ENCODE measurements at regions not wholly inside any gene's neighbourhood (a gene's known extent, or its start where the extent isn't known, plus 50 kb on each side); places are given as distances from the start of the nearest gene placed in this dataset.

DNA sequence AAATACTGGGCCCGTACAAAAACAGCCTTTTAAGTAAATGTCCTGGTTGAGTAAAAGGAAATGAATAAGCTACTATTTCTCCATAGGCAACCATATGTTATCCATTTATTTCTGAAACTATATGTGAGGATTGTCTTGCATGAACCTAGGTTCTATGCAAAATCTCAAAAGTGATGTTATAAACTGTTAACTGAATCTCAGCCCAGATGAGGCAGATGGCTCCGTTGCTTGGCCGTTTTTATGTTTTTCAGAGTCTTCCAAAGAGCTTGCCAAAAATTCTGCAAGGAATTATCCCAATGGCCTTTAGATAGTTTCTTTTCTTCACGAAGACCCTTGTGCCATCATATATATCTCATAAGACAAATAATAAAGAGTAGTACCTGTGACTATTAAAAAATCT is 1669.5 kb upstream of the DDX18 start:
- intact Hi-C loops (cut with micrococcal nuclease; ENCODE audit: unreplicated experiment) (no loop called here), in situ Hi-C loops (cut with HindIII; ENCODE audit: low pct_unique_long_range_greater_than_20kb, low sequenced_read_pairs) (no loop called here)
- DNase-seq (ENCODE audit: low read depth, low spot score) (no peak), ATAC-seq (no peak)
- no peak overlapping the region for H3K4me3 ChIP-seq (ENCODE audit: low read depth in 2 of 2, low read length in 2 of 2)
- H3K9me3 ChIP-seq (ENCODE audit: control insufficient read depth, insufficient read depth, low read depth, low read length) = no peaks in the 10 kb centered on the region
- H3K27ac ChIP-seq (ENCODE audit: low read length) = no peak overlapping the region
- ChIA-PET POLR2A (no interaction called here), CTCF (no interaction called here)
- TF ChIP-seq CTCF (IDR thresholded peaks at IDR 0.05) = no peak
- TF ChIP-seq POLR2AphosphoS5 (IDR thresholded peaks at IDR 0.05; ENCODE audit: low read depth, low read length) = no peak
- no peak for TF ChIP-seq SIN3A (IDR thresholded peaks at IDR 0.05; ENCODE audit: borderline replicate concordance, insufficient read depth, low read depth, low read length)
- no peak for TF ChIP-seq TCF7L2 (IDR thresholded peaks at IDR 0.05; ENCODE audit: low read depth, low read length)
- TF ChIP-seq, protein P1, sequence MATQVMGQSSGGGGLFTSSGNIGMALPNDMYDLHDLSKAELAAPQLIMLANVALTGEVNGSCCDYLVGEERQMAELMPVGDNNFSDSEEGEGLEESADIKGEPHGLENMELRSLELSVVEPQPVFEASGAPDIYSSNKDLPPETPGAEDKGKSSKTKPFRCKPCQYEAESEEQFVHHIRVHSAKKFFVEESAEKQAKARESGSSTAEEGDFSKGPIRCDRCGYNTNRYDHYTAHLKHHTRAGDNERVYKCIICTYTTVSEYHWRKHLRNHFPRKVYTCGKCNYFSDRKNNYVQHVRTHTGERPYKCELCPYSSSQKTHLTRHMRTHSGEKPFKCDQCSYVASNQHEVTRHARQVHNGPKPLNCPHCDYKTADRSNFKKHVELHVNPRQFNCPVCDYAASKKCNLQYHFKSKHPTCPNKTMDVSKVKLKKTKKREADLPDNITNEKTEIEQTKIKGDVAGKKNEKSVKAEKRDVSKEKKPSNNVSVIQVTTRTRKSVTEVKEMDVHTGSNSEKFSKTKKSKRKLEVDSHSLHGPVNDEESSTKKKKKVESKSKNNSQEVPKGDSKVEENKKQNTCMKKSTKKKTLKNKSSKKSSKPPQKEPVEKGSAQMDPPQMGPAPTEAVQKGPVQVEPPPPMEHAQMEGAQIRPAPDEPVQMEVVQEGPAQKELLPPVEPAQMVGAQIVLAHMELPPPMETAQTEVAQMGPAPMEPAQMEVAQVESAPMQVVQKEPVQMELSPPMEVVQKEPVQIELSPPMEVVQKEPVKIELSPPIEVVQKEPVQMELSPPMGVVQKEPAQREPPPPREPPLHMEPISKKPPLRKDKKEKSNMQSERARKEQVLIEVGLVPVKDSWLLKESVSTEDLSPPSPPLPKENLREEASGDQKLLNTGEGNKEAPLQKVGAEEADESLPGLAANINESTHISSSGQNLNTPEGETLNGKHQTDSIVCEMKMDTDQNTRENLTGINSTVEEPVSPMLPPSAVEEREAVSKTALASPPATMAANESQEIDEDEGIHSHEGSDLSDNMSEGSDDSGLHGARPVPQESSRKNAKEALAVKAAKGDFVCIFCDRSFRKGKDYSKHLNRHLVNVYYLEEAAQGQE (IDR thresholded peaks at IDR 0.05; ENCODE audit: insufficient read depth in 1 of 2, low read depth in 2 of 2, low read length in 1 of 2) = no peak
- H3K27me3 ChIP-seq (ENCODE audit: control insufficient read depth, insufficient read depth, low read length) = no peaks in the 10 kb centered on the region
- H3K36me3 ChIP-seq (ENCODE audit: control insufficient read depth, insufficient read depth, low read length) = no peaks in the 10 kb centered on the region
- no TSS peak for BruUV-seq (replicated peaks)
- H3K4me1 ChIP-seq (ENCODE audit: control insufficient read depth, insufficient read depth, low read length) = no peaks in the 10 kb centered on the region

DNA sequence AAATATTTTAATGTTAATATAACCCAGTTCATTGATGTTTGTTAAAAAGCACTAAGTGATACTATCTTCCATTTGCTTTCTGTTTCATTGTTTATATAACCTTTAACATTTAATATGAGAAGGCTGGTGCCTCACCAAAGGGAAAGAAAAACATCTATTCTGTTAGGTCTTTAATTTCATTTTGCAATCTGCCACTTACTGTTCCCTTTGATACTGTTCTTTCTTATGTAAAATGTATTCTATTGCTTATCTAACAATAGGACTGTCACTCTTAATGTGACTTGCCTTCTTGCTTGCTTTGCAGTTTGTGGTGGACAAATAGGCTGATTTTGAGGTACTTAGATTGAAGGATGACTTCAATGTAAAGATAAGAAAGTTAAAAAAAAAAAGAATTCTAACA is 1666.1 kb upstream of the DDX18 start:
- no peaks in the 10 kb centered on the region for H3K4me1 ChIP-seq (ENCODE audit: control insufficient read depth, insufficient read depth, low read length)
- TF ChIP-seq POLR2AphosphoS5 (IDR thresholded peaks at IDR 0.05; ENCODE audit: low read depth, low read length) (no peak), SIN3A (IDR thresholded peaks at IDR 0.05; ENCODE audit: borderline replicate concordance, insufficient read depth, low read depth, low read length) (no peak), CTCF (IDR thresholded peaks at IDR 0.05) (no peak), TCF7L2 (IDR thresholded peaks at IDR 0.05; ENCODE audit: low read depth, low read length) (no peak)
- TF ChIP-seq, protein P1 (IDR thresholded peaks at IDR 0.05; ENCODE audit: insufficient read depth in 1 of 2, low read depth in 2 of 2, low read length in 1 of 2) = no peak
- ChIA-PET CTCF (no interaction called here), POLR2A (no interaction called here)
- no peaks in the 10 kb centered on the region for H3K36me3 ChIP-seq (ENCODE audit: control insufficient read depth, insufficient read depth, low read length)
- H3K9me3 ChIP-seq (ENCODE audit: control insufficient read depth, insufficient read depth, low read depth, low read length) = no peaks in the 10 kb centered on the region
- no peak overlapping the region for H3K27ac ChIP-seq (ENCODE audit: low read length)
- BruUV-seq (replicated peaks) = no TSS peak
- ATAC-seq (no peak), DNase-seq (ENCODE audit: low read depth, low spot score) (no peak)
- H3K4me3 ChIP-seq (ENCODE audit: low read depth in 2 of 2, low read length in 2 of 2) = no peak overlapping the region
- intact Hi-C loops (cut with micrococcal nuclease; ENCODE audit: unreplicated experiment) = no loop called here
- H3K27me3 ChIP-seq (ENCODE audit: control insufficient read depth, insufficient read depth, low read length) = no peaks in the 10 kb centered on the region
- in situ Hi-C loops (cut with HindIII; ENCODE audit: low pct_unique_long_range_greater_than_20kb, low sequenced_read_pairs) = no loop called here
